WTC11 (cell line): ENCODE measurements at regions not wholly inside any gene's neighbourhood (a gene's known extent, or its start where the extent isn't known, plus 50 kb on each side); places are given as distances from the start of the nearest gene placed in this dataset.

ENCODE experiments used
- ATAC-seq: fragments of 200-7000 bp; cut with Tn5 transposase; 2 replicates; pipeline ENCODE4 v1.10.0; 2021; ENCODE audit warnings: mild to moderate bottlenecking, moderate library complexity
- CTCF ChIA-PET: fragments of 300-600 bp; sonication (Branson Sonifier 250); formaldehyde crosslinking; loops from one replicate; lab custom pipeline; 2021; ENCODE audit warnings: antibody characterized with exemption; lab: Charles Lee
- POLR2A ChIA-PET: fragments of 350-600 bp; sonication (Branson Sonifier 250); formaldehyde crosslinking; loops from one replicate; lab custom pipeline; 2021; ENCODE audit warnings: antibody characterized with exemption; lab: Charles Lee
- DNase-seq: peaks from one replicate; pipeline ENCODE4 v3.0.0; 2021; ENCODE audit warnings: low spot score
- H3K27ac Mint-ChIP-seq: 2 replicates; pipeline ENCODE4 v1.8.0; 2021; ENCODE audit warnings: mixed read lengths
- H3K27me3 Mint-ChIP-seq: 2 replicates; pipeline ENCODE4 v1.8.0; 2021; ENCODE audit warnings: low read depth, mild to moderate bottlenecking, moderate library complexity, mixed read lengths
- H3K36me3 Mint-ChIP-seq: 2 replicates; pipeline ENCODE4 v1.8.0; 2021; ENCODE audit warnings: mixed read lengths
- H3K4me1 Mint-ChIP-seq: 2 replicates; pipeline ENCODE4 v1.8.0; 2022; ENCODE audit warnings: mixed read lengths
- H3K4me3 Mint-ChIP-seq: 2 replicates; pipeline ENCODE4 v1.8.0; 2021; ENCODE audit warnings: mild to moderate bottlenecking, moderate library complexity, mixed read lengths
- H3K9me3 Mint-ChIP-seq: 2 replicates; pipeline ENCODE4 v1.8.0; 2021; ENCODE audit warnings: mixed read lengths
- AFF4 ChIP-seq: sonication (generic); formaldehyde crosslinking; IDR thresholded peaks from 2 replicates; pipeline ENCODE4 v1.8.1; 2023; ENCODE audit warnings: mild to moderate bottlenecking, missing genetic modification reagents, borderline replicate concordance
- ATF1 ChIP-seq: sonication (generic); formaldehyde crosslinking; IDR thresholded peaks from 2 replicates; pipeline ENCODE4 v1.8.1; 2023; ENCODE audit warnings: mild to moderate bottlenecking, moderate library complexity, missing genetic modification reagents
- ATF3 ChIP-seq: sonication (generic); formaldehyde crosslinking; conservative IDR thresholded peaks from 2 replicates; pipeline ENCODE4 v1.8.1; 2022; ENCODE audit warnings: mild to moderate bottlenecking, missing genetic modification reagents
- CREM ChIP-seq: sonication (generic); formaldehyde crosslinking; IDR thresholded peaks from 2 replicates; pipeline ENCODE4 v1.8.1; 2022; ENCODE audit warnings: mild to moderate bottlenecking, missing genetic modification reagents, moderate library complexity
- E2F1 ChIP-seq: sonication (generic); formaldehyde crosslinking; IDR thresholded peaks from 2 replicates; pipeline ENCODE4 v1.8.0; 2022; ENCODE audit warnings: mild to moderate bottlenecking, missing genetic modification reagents
- ELF4 ChIP-seq: sonication (generic); formaldehyde crosslinking; IDR thresholded peaks from 2 replicates; pipeline ENCODE4 v1.8.1; 2022; ENCODE audit warnings: low read depth, mild to moderate bottlenecking, moderate library complexity, missing genetic modification reagents
- EMX1 ChIP-seq: fragments of 250-450 bp; sonication (Bioruptor Pico); IDR thresholded peaks from 2 replicates; pipeline ENCODE4 v1.8.0; 2021; ENCODE audit warnings: mild to moderate bottlenecking
- ERG ChIP-seq: fragments of 250-450 bp; sonication (Bioruptor Pico); IDR thresholded peaks from 2 replicates; pipeline ENCODE4 v1.8.0; 2021; ENCODE audit warnings: mild to moderate bottlenecking
- KAT7 ChIP-seq: sonication (generic); formaldehyde crosslinking; IDR thresholded peaks from 2 replicates; pipeline ENCODE4 v1.8.1; 2023; ENCODE audit warnings: missing genetic modification reagents, mild to moderate bottlenecking, borderline replicate concordance
- MLX ChIP-seq: sonication (generic); formaldehyde crosslinking; IDR thresholded peaks from 2 replicates; pipeline ENCODE4 v1.8.1; 2023; ENCODE audit warnings: mild to moderate bottlenecking, missing genetic modification reagents, moderate library complexity
- MYBL2 ChIP-seq: sonication (generic); formaldehyde crosslinking; IDR thresholded peaks from 2 replicates; pipeline ENCODE4 v1.8.1; 2023; ENCODE audit warnings: mild to moderate bottlenecking, moderate library complexity, missing genetic modification reagents
- RORB ChIP-seq: fragments of 250-450 bp; sonication (Bioruptor Pico); IDR thresholded peaks from 2 replicates; pipeline ENCODE4 v1.9.0; 2021; ENCODE audit warnings: mild to moderate bottlenecking
- TCF7 ChIP-seq: sonication (generic); formaldehyde crosslinking; IDR thresholded peaks from 2 replicates; pipeline ENCODE4 v1.8.0; 2022; ENCODE audit warnings: mild to moderate bottlenecking, low read depth, missing genetic modification reagents, moderate library complexity
- TEAD4 ChIP-seq: sonication (generic); formaldehyde crosslinking; IDR thresholded peaks from 2 replicates; pipeline ENCODE4 v1.8.0; 2022; ENCODE audit warnings: mild to moderate bottlenecking, missing genetic modification reagents
- USF1 ChIP-seq: sonication (generic); formaldehyde crosslinking; IDR thresholded peaks from 2 replicates; pipeline ENCODE4 v1.8.0; 2022; ENCODE audit warnings: mild to moderate bottlenecking, missing genetic modification reagents
- USF2 ChIP-seq: sonication (generic); formaldehyde crosslinking; IDR thresholded peaks from 2 replicates; pipeline ENCODE4 v1.8.1; 2023; ENCODE audit warnings: mild to moderate bottlenecking, missing genetic modification reagents, moderate library complexity

GRCh38 chr14:41229824-41230223 lies 376.9 kb upstream of the LRFN5 start (continued):
- no peak for TF ChIP-seq AFF4 (CRISPR knock-in tag)
- no peak for TF ChIP-seq ERG (CRISPR knock-in tag)
- TF ChIP-seq ATF3 (CRISPR knock-in tag) = no peak
- no peak for TF ChIP-seq USF2 (CRISPR knock-in tag)
- TF ChIP-seq E2F1 = no peak
- TF ChIP-seq, all 79 proteins: peak for 0

- CTCF ChIA-PET = no interaction called here
- H3K27ac Mint-ChIP-seq = no peak overlapping the region
- H3K9me3 Mint-ChIP-seq = no peaks in the 10 kb centered on the region
- H3K4me3 Mint-ChIP-seq = no peak overlapping the region
- H3K4me1 Mint-ChIP-seq = peaks cover 5% of the 10 kb centered on the region
- no peaks in the 10 kb centered on the region for H3K36me3 Mint-ChIP-seq
- POLR2A ChIA-PET = no interaction called here
- H3K27me3 Mint-ChIP-seq = no peaks in the 10 kb centered on the region
- no peak for ATAC-seq
- TF ChIP-seq TEAD4 (CRISPR knock-in tag) (no peak), TCF7 (CRISPR knock-in tag) (no peak), ELF4 (CRISPR knock-in tag) (no peak), RORB (no peak), CREM (CRISPR knock-in tag) (no peak), USF1 (no peak), MYBL2 (CRISPR knock-in tag) (no peak), KAT7 (CRISPR knock-in tag) (no peak), ERG (CRISPR knock-in tag) (no peak), ATF1 (CRISPR knock-in tag) (no peak), E2F1 (no peak), MLX (CRISPR knock-in tag) (no peak), EMX1 (CRISPR knock-in tag) (no peak)
- DNase-seq = no peak
Observed at GRCh38 chr14:41225433-41225832, 381.2 kb upstream of the LRFN5 start.
